HepG2 (cell line): ENCODE measurements at regions not wholly inside any gene's neighbourhood (a gene's known extent, or its start where the extent isn't known, plus 50 kb on each side); places are given as distances from the start of the nearest gene placed in this dataset.
A peak's percentile ranks its signal among the peaks of the same experiment; 100 is the strongest.

Source experiments
- ATF3 ChIP-seq: sonication (generic); formaldehyde crosslinking; IDR thresholded peaks from 2 replicates; pipeline ENCODE4 v1.4.0; 2020; ENCODE audit warnings: missing genetic modification reagents
- CBX1 ChIP-seq: IDR thresholded peaks from one replicate; pipeline ENCODE4 v1.6.1; 2016; ENCODE audit warnings: antibody characterized with exemption, low read depth
- CBX2 ChIP-seq, 2 experiments: fragments of 200-600 bp in 1 of 2; sonication (generic); formaldehyde crosslinking in 1 of 2; IDR thresholded peaks; 2 replicates each; pipeline versions ENCODE4 v1.7.0 to v1.8.1; 2018 to 2022; ENCODE audit warnings: low read depth in 2 of 2, low read length in 1 of 2, mild to moderate bottlenecking in 1 of 2, missing genetic modification reagents in 1 of 2
- EP300 ChIP-seq, 3 experiments: sonication (generic) in 1 of 3; formaldehyde crosslinking in 1 of 3; IDR thresholded peaks; 2 replicates each; pipeline versions ENCODE4 v1.5.1 to v1.6.1; 2011 to 2020; ENCODE audit warnings: low read depth in 2 of 3, low read length in 2 of 3, borderline replicate concordance in 1 of 3, improper control_type of control experiment in 1 of 3, mild to moderate bottlenecking in 1 of 3, missing genetic modification reagents in 1 of 3, moderate library complexity in 1 of 3
- FOXP4 ChIP-seq: sonication (generic); formaldehyde crosslinking; IDR thresholded peaks from 2 replicates; pipeline ENCODE4 v1.4.0; 2020; ENCODE audit warnings: missing genetic modification reagents
- GATAD2A ChIP-seq: IDR thresholded peaks from 2 replicates; pipeline ENCODE4 v1.6.1; 2016
- GTF2F1 ChIP-seq: fragments of 150-350 bp; IDR thresholded peaks from 2 replicates; pipeline ENCODE4 v1.6.1; 2014; ENCODE audit warnings: low read length
- HDAC2 ChIP-seq: sonication (generic); formaldehyde crosslinking; IDR thresholded peaks from 2 replicates; pipeline ENCODE4 v1.4.0; 2020; ENCODE audit warnings: missing genetic modification reagents
- HNRNPLL ChIP-seq: fragments of 200-400 bp; formaldehyde crosslinking; IDR thresholded peaks from 2 replicates; pipeline ENCODE4 v1.6.1; 2017; ENCODE audit warnings: mild to moderate bottlenecking, low read depth, low read length; ENCODE audit not compliant: poor library complexity, severe bottlenecking
- HNRNPUL1 ChIP-seq: fragments of 200-400 bp; formaldehyde crosslinking; IDR thresholded peaks from 2 replicates; pipeline ENCODE4 v1.6.1; 2017; ENCODE audit warnings: low read depth, mild to moderate bottlenecking, low read length, moderate library complexity
- MAF1 ChIP-seq: sonication (generic); formaldehyde crosslinking; IDR thresholded peaks from 2 replicates; pipeline ENCODE4 v1.5.0; 2020; ENCODE audit warnings: missing genetic modification reagents, borderline replicate concordance
- MEIS2 ChIP-seq: sonication (generic); formaldehyde crosslinking; IDR thresholded peaks from 2 replicates; pipeline ENCODE4 v1.9.0; 2021; ENCODE audit warnings: mild to moderate bottlenecking, missing genetic modification reagents
- NCOA2 ChIP-seq: sonication (generic); formaldehyde crosslinking; IDR thresholded peaks from 2 replicates; pipeline ENCODE4 v1.8.0; 2022; ENCODE audit warnings: inconsistent platforms
- POLR2AphosphoS5 ChIP-seq: IDR thresholded peaks from 2 replicates; pipeline ENCODE4 v1.6.1; 2012; ENCODE audit warnings: low read depth, low read length
- PPARG ChIP-seq: conservative IDR thresholded peaks from 2 replicates; pipeline ENCODE4 v1.6.1; 2016; ENCODE audit warnings: missing biosample characterization, missing genetic modification reagents
- RXRB ChIP-seq: IDR thresholded peaks from 2 replicates; pipeline ENCODE4 v1.6.1; 2016; ENCODE audit warnings: borderline replicate concordance, missing genetic modification reagents, missing compliant biosample characterization
- TBP ChIP-seq: sonication (generic); formaldehyde crosslinking; IDR thresholded peaks from 2 replicates; pipeline ENCODE4 v1.5.0; 2020; ENCODE audit warnings: missing genetic modification reagents
- THYN1 ChIP-seq: sonication (generic); formaldehyde crosslinking; IDR thresholded peaks from 2 replicates; pipeline ENCODE4 v1.8.1; 2023; ENCODE audit warnings: low read depth, mild to moderate bottlenecking, moderate library complexity, missing genetic modification reagents, borderline replicate concordance
- U2AF2 ChIP-seq: fragments of 200-400 bp; formaldehyde crosslinking; IDR thresholded peaks from 2 replicates; pipeline ENCODE4 v1.6.1; 2017; ENCODE audit warnings: low read depth, mild to moderate bottlenecking, low read length
- ZNF24 ChIP-seq: fragments of 450-650 bp; IDR thresholded peaks from 2 replicates; pipeline ENCODE4 v1.6.1; 2017; ENCODE audit warnings: antibody characterized with exemption, mild to moderate bottlenecking
- ZNF282 ChIP-seq: fragments of 450-650 bp; IDR thresholded peaks from 2 replicates; pipeline ENCODE4 v1.6.1; 2018; ENCODE audit not compliant: partially characterized antibody
- ZNF296 ChIP-seq: sonication (generic); formaldehyde crosslinking; conservative IDR thresholded peaks from 2 replicates; pipeline ENCODE4 v1.5.0; 2020; ENCODE audit warnings: mild to moderate bottlenecking, missing genetic modification reagents
- ZNF569 ChIP-seq: sonication (generic); formaldehyde crosslinking; IDR thresholded peaks from 2 replicates; pipeline ENCODE4 v1.5.0; 2020; ENCODE audit warnings: mild to moderate bottlenecking, missing genetic modification reagents, moderate library complexity, borderline replicate concordance
- ZNF891 ChIP-seq: sonication (generic); formaldehyde crosslinking; IDR thresholded peaks from 2 replicates; pipeline ENCODE4 v1.5.0; 2020; ENCODE audit warnings: mild to moderate bottlenecking, missing genetic modification reagents
- TF ChIP-seq, protein P1 (sequence below): sonication (generic); formaldehyde crosslinking; IDR thresholded peaks from 2 replicates; pipeline ENCODE4 v1.5.0; 2020; ENCODE audit warnings: mild to moderate bottlenecking, missing genetic modification reagents, borderline replicate concordance
- TF ChIP-seq, protein P2 (sequence below): IDR thresholded peaks from 2 replicates; pipeline ENCODE4 v1.6.1; 2018; ENCODE audit warnings: missing genetic modification reagents, mild to moderate bottlenecking, missing compliant biosample characterization

GRCh38 chr15:62896969-62897486, 145.5 kb upstream of the TPM1 start (continued):
- TF ChIP-seq, protein P1, sequence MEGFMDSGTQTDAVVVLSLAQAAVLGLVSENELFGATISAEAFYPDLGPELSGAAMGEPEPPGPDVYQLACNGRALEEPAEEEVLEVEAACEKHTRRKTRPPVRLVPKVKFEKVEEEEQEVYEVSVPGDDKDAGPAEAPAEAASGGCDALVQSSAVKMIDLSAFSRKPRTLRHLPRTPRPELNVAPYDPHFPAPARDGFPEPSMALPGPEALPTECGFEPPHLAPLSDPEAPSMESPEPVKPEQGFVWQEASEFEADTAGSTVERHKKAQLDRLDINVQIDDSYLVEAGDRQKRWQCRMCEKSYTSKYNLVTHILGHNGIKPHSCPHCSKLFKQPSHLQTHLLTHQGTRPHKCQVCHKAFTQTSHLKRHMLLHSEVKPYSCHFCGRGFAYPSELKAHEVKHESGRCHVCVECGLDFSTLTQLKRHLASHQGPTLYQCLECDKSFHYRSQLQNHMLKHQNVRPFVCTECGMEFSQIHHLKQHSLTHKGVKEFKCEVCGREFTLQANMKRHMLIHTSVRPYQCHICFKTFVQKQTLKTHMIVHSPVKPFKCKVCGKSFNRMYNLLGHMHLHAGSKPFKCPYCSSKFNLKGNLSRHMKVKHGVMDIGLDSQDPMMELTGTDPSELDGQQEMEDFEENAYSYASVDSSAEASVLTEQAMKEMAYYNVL (CRISPR knock-in tag), result 0 out of 2 replicates have a peak, but pooled peaks have one; percentile 54
- TF ChIP-seq CBX1, result no peak
- peak; percentile 64 for TF ChIP-seq FOXP4
- TF ChIP-seq ZNF282, result no peak
- TF ChIP-seq ZNF24, result no peak
- TF ChIP-seq RXRB, result peak; percentile 10; the same call in 1 of the 2 replicates
- TF ChIP-seq TBP (CRISPR knock-in tag), result no peak
- TF ChIP-seq U2AF2, result no peak
- TF ChIP-seq HNRNPLL, result peak; percentile 26
- no peak for TF ChIP-seq THYN1 (CRISPR knock-in tag)
- TF ChIP-seq MAF1 (CRISPR knock-in tag), result no peak
- peak in 1 of 2 experiments; percentile 83; a peak in 2 of 4 replicates for TF ChIP-seq EP300 (IDR thresholded peaks at IDR 0.05; ENCODE audit: low read depth in 2 of 2, low read length in 2 of 2)
- TF ChIP-seq EP300 (CRISPR knock-in tag; IDR thresholded peaks at IDR 0.05; ENCODE audit: borderline replicate concordance), result peak; percentile 40; the same call in 1 of the 2 replicates
- TF ChIP-seq CBX2 (IDR thresholded peaks at IDR 0.05; ENCODE audit: low read depth, low read length), result no peak
- no peak for TF ChIP-seq CBX2 (CRISPR knock-in tag; IDR thresholded peaks at IDR 0.05; ENCODE audit: low read depth)
- TF ChIP-seq NCOA2 (CRISPR knock-in tag), result peak; percentile 59
- TF ChIP-seq, protein P2, sequence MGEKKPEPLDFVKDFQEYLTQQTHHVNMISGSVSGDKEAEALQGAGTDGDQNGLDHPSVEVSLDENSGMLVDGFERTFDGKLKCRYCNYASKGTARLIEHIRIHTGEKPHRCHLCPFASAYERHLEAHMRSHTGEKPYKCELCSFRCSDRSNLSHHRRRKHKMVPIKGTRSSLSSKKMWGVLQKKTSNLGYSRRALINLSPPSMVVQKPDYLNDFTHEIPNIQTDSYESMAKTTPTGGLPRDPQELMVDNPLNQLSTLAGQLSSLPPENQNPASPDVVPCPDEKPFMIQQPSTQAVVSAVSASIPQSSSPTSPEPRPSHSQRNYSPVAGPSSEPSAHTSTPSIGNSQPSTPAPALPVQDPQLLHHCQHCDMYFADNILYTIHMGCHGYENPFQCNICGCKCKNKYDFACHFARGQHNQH, result 0 out of 2 replicates have a peak, but pooled peaks have one; percentile 53
- TF ChIP-seq ZNF296 (CRISPR knock-in tag), result 0 out of 2 replicates have a peak, but pooled peaks have one; percentile 48
- TF ChIP-seq GATAD2A, result peak; percentile 54
- TF ChIP-seq PPARG, result no peak
- 0 out of 2 replicates have a peak, but pooled peaks have one; percentile 37 for TF ChIP-seq MEIS2
- TF ChIP-seq POLR2AphosphoS5, result no peak
- peak; percentile 85 for TF ChIP-seq ATF3 (CRISPR knock-in tag)
- peak; percentile 29; the same call in 1 of the 2 replicates for TF ChIP-seq HDAC2
- no peak for TF ChIP-seq ZNF891 (CRISPR knock-in tag)
- no peak for TF ChIP-seq GTF2F1
- TF ChIP-seq HNRNPUL1, result no peak
- no peak for TF ChIP-seq ZNF569
